Ovary (tissue), 3 donors: ENCODE measurements at regions not wholly inside any gene's neighbourhood (a gene's known extent, or its start where the extent isn't known, plus 50 kb on each side); places are given as distances from the start of the nearest gene placed in this dataset.

Experiments used
- CTCF ChIP-seq, 3 donors: fragments of 450-650 bp in 2 of 3; fragments of 200-600 bp in 1 of 3; IDR thresholded peaks; one replicate each; pipeline versions ENCODE4 v1.5.1 to v1.8.0; 2016 to 2022; ENCODE audit warnings: antibody characterized with exemption in 3 of 3, mild to moderate bottlenecking in 1 of 3
- EP300 ChIP-seq: sonication (generic); formaldehyde crosslinking; IDR thresholded peaks from one replicate; pipeline ENCODE4 v1.6.1; 2017; ENCODE audit warnings: antibody characterized with exemption
- POLR2A ChIP-seq: fragments of 450-650 bp; IDR thresholded peaks from one replicate; pipeline ENCODE4 v1.6.1; 2017; ENCODE audit warnings: antibody characterized with exemption, mild to moderate bottlenecking, moderate library complexity
- donor health status: DM: no; HTN: no; CAD: no.

GRCh38 chr5:124617787-124618186 lies 128.7 kb downstream of the ZNF608 start:
- TF ChIP-seq CTCF (IDR thresholded peaks at IDR 0.05) (no peak), POLR2A (no peak), EP300 (no peak)
